ENCODE measurements at regions not wholly inside any gene's neighbourhood (a gene's known extent, or its start where the extent isn't known, plus 50 kb on each side); places are given as distances from the start of the nearest gene placed in this dataset.
A peak's percentile ranks its signal among the peaks of the same experiment; 100 is the strongest.
"Not testable (repeated sequence)": the region's sequence is repeated elsewhere in the genome, so short reads cannot be mapped to it uniquely, and the experiment has no call there.

DNA sequence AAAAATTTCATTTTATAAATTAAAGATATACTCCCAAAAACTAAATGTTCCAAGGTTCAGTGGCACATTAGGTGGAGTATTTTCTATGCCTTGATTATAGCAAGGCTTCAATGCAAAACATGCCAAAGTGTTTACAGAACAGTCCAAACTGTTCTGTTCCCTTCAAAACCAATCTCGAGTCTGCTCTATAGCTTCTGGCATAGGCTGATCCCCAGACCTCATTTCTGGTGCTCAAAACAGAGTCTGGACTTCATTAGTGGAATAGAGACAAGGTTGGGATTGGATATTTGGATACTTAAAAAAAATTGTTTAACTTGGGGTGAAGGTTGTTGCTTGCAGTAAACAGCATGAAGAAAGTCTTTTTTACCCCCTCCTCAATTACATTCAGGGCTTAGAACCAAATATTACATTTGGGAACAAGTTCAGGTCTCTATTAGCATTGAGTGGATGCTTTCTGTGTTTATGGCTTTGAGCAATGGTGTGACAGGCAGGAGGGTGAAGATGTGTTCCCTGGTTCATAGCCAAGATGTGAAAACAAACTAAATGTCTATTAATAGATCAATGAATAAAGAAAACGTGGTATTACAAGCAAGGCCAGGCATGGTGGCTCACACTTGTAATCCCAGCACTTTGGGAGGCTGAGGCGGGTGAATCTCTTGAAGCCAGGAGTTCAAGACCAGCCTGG, 208.1 kb upstream of the RND3 start:
- DNase-seq: no peak

GRCh38 chr2:150693556-150693955, 206.1 kb upstream of the RND3 start:
- DNase-seq: no peak

- peak; percentile 5 for DNase-seq
These were observed 203.4 kb upstream of the RND3 start for GRCh38 chr2:150690870-150691269.

DNA sequence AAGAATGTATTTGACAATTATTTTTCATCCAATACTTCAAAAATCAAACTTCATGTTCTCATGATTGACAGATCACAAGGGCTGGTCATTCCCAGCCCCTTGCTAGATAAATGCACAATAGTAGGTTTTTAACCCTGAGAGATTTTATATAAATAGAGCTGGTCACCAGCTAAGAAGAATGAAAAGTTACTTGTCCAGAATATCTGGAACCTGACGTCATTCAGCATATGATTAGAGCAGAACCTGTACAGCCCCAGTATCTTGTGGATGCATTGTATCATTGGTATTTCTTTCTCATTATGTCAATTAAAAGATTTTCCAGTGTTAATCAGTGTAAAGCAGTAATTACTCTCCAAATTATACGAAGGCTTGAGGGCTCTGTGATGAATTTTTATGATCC, 202.8 kb upstream of the RND3 start:
- DNase-seq: no peak

GRCh38 chr2:150689590-150689989, 202.1 kb upstream of the RND3 start:
- peak; percentile 4 for DNase-seq

- DNase-seq: no peak
These were observed 200.5 kb upstream of the RND3 start for GRCh38 chr2:150688016-150688415.

DNA sequence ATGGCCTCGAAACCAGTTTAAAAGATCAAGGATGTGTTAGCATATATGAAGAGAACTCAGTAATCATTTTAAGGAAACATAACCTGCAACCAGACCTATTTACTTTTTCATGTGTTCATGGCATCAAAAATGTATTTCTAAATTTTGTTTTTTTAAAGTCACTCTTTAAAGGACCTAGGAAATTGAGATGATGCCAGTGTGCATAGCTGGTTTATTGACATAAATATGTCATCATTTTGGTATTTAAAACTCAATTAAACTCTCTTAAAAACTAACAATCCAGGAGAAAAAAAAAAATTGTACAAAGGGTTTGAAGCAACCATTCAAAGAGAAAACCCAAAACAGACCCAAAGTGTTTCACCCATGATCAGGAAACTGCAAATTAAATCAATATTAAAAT, 198.9 kb upstream of the RND3 start:
- no peak for DNase-seq

GRCh38 chr2:150681120-150681804, 193.8 kb upstream of the RND3 start:
- DNase-seq: peak; percentile 93

GRCh38 chr2:150679456-150680120, 192.1 kb upstream of the RND3 start:
- no peak for DNase-seq

DNA sequence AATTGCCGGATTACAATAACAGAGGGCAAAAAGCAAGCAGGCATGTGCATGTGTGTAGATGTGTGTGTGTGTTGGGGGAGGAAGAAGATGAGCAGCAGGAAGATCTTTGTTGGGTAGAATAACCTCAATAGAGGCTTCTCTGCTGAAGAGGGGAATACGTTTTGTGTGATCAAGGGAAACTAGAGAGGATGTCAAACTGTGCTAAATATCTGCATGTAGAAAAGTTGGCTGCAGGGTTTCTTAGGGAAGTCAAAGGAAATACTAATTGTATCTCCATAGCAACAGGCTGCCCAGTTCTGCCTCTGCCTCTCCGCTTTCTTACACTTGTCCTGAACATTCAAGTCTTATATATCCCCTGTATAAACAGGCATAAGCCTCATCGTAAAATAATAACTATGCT, 190.1 kb upstream of the RND3 start:
- no peak for DNase-seq

DNA sequence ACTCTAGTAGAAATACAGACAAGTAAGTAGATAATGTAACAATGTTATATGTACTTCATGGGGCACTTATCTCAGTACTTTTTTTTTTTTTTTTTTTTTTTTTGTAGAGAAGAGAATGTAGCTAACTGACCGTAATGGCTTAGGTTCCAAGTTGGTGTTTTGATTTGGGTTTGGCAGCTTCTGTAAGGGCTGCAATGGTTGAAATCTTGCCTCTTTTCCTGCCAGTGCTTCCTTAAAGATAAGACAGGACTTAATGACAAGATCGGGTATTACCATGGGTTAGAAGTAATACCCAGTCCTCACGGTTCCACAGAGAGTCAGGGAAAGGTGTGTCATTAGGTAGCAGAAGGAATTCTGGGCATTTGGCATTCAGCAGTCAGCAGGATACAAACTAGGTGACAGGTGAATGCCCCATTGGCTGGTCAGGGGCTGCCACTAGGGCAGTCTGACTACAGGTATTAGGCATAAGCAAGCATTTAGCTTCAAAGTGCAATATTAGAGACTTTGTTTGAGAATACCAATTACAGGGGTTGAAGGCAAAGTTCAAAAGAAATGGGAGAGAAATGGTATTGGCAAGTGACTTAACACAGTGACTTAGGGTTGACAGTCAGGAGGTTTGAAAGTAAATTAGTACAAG, 189.4 kb upstream of the RND3 start:
- DNase-seq: no peak

GRCh38 chr2:150675807-150676206, 188.3 kb upstream of the RND3 start:
- DNase-seq: no peak

GRCh38 chr2:150674283-150674682, 186.8 kb upstream of the RND3 start:
- DNase-seq: no peak

GRCh38 chr2:150672311-150672710, 184.8 kb upstream of the RND3 start:
- DNase-seq: no peak

DNA sequence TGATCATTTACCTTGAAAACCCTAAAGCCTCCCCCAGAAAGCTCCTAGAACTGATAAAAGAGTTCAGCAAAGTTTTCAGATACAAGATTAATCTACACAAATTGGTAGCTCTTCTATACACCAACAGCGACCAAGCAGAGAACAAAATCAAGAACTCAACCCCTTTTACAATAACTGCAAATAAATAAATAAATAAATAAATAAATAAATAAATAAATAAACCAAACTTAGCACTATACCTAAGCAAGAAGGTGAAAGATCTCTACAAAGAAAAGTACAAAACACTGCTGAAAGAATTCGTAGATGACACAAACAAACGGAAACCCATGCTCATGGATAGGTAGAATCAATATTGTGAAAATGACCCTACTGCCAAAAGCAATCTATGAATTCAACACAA, 182.0 kb upstream of the RND3 start:
- no peak for DNase-seq

DNA sequence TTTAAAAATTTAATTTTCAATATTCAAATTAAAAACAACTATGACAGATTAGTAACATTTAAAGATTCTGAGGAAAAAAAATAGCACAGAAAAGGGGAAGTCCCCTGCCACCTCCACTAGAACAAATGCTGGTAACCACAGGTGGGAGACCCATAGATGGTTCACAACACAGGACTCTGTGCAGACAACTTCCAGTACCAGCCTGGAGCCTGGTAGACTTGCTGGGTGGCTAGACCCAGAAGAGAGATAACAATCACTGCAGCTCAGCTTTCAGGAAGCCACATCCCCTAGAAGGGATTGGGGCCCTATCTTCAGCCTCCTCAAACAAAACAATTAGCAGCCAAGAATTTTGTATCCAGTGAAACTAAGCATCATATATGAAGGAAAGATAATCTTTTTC, 179.6 kb upstream of the RND3 start:
- DNase-seq: not testable (repeated sequence)

DNA sequence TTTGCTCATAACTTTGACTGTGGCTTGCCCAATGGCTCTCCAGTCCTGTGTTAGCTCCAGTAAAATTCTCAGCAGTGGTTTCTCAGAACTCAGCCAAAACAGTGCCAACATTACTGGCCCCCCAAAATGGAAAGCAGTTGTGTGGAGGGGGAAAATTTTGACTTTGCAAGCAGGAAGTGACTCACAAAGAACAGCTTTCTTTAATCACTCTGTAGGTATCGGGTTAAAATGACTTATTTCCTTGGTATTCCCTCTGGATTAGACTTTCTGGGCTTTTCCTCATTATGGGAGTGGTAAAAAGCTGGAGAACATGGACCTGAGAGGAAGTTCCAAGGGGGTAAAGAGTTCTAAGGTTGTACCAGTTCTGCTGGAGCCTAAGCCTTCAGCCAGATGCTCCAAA, 175.7 kb upstream of the RND3 start:
- DNase-seq: no peak

DNA sequence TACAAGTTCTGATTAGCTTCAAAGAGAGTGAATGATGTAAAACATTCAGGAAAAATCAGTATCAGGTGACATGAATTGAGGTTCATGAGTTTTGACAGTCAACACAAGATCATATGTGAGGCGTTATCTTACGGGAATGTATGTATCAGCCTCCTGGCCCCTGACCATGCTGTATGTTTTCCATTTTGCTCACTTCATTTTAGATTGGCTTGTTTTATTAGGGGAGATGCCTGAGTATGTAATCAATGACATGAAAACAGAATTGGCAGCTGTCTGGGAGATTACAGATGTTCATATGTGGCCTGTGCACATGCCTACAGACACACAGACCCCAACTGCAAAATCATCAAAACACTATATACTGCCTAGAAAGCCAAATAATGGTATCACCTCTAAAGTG, 168.5 kb upstream of the RND3 start:
- DNase-seq: no peak

- no peak for DNase-seq
These were observed 165.9 kb upstream of the RND3 start for GRCh38 chr2:150653351-150653750.

GRCh38 chr2:150647943-150648342, 160.5 kb upstream of the RND3 start:
- peak; percentile 1 for DNase-seq

DNA sequence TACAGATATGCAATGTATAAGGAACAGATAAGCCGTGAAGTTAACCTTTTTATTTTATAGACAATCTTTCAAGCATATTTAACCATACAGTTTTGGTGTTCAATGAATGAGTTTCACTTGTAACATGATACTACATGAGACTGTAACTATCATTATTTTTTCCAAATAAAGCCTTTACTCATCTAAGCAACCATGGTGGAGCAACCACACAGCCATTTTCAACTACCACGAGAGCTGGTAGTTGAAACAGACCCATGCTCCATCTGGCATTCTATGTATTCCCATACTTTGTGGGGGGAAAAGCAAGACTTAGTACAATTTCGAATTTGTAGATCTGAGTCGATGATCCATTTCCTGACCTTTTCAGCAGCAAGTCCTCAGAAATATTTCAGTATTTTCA, 159.3 kb upstream of the RND3 start:
- DNase-seq: no peak

GRCh38 chr2:150644298-150645067, 157.0 kb upstream of the RND3 start:
- DNase-seq: no peak

DNA sequence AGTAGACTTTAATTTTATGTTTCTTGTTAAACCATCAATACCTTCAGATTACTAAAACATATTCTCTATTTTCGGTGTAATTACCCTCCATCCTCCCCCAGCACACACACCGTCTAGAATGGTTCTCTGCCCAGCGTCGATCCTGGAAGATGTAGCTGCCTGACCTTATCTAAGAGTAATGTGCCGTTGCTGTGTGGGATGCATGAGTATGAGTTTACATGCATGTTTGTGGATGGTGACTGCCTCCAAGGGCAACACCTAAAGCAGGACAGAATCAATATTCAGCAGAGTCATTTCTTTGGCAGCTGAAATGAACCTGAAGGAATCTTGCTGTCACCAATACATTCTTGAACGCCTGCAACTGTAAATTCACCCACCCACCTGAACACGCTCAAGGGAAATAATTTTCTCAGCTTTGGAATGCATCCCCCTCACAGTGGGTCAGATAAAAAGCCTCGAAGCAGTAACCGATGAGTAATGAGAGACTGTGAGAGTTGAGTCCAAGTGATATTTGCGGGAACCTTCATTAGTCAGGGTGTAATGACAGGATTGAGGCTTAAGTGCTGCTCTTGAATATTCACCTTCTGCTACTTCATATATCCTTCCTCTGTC, 155.8 kb upstream of the RND3 start:
- no peak for DNase-seq

Measured in inflammatory macrophage treated with lipopolysaccharide for 4 hours (primary cell).